ENCODE measurements at regions not wholly inside any gene's neighbourhood (a gene's known extent, or its start where the extent isn't known, plus 50 kb on each side); places are given as distances from the start of the nearest gene placed in this dataset.

GRCh38 chr9:32722704-32723103 lies 60.6 kb upstream of the TMEM215 start:
- H3K9me3 ChIP-seq (replicated peaks in 1 of 2; ENCODE audit: control insufficient read depth in 1 of 2, insufficient read depth in 1 of 2, low read length in 2 of 2): peaks cover 2 to 8% of the 10 kb centered on the region in 2 donors
- intact Hi-C loops (cut with micrococcal nuclease): no loop called here
- Mint-ChIP-seq H3K27me3 (ENCODE audit: low read depth in 3 of 3) (peaks cover 2 to 22% (median 19%) of the 10 kb centered on the region in 3 donors), H3K4me3 (no peak overlapping the region), H3K4me1 (peaks cover 1% of the 10 kb centered on the region), H3K36me3 (no peaks in the 10 kb centered on the region), H3K27ac (no peak overlapping the region), H3K9me3 (peaks cover 0 to 13% (median 4%) of the 10 kb centered on the region in 7 donors)
- H3K4me2 ChIP-seq (replicated peaks; ENCODE audit: extremely low read depth, low read length, poor library complexity, severe bottlenecking): no peak overlapping the region
- H3K79me2 ChIP-seq (ENCODE audit: insufficient read depth, low read length): no peaks in the 10 kb centered on the region
- no peaks in the 10 kb centered on the region for H3K4me1 ChIP-seq (ENCODE audit: control insufficient read depth in 1 of 2, insufficient read depth in 2 of 2, low read length in 2 of 2)
- no peak overlapping the region for H3K27ac ChIP-seq (ENCODE audit: low read depth in 1 of 2, low read length in 2 of 2)
- no peak for TF ChIP-seq CTCF (IDR thresholded peaks at IDR 0.05)
- DNase-seq: no peak
- WGBS (ENCODE audit: insufficient coverage): 53% methylated on average over 5 of the region's 7 CpGs
- H3K9ac ChIP-seq (ENCODE audit: insufficient read depth, low read length, poor library complexity, severe bottlenecking): no peak overlapping the region
- H2AFZ ChIP-seq (ENCODE audit: insufficient read depth, low read depth, low read length, poor library complexity, severe bottlenecking): no peak overlapping the region
- H3K27me3 ChIP-seq (ENCODE audit: control insufficient read depth in 2 of 2, insufficient read depth in 2 of 2, low read length in 2 of 2): no peaks in the 10 kb centered on the region
- no peaks in the 10 kb centered on the region for H3K36me3 ChIP-seq (replicated peaks in 1 of 2; ENCODE audit: control insufficient read depth in 1 of 2, insufficient read depth in 2 of 2, low read length in 2 of 2)
- H4K20me1 ChIP-seq (ENCODE audit: insufficient read depth, low read length): no peaks in the 10 kb centered on the region
- H3K4me3 ChIP-seq (replicated peaks in 1 of 3; ENCODE audit: low read depth in 2 of 3, low read length in 3 of 3): no peak overlapping the region

GRCh38 chr9:32723789-32724325 lies 59.5 kb upstream of the TMEM215 start:
- H3K27ac ChIP-seq (ENCODE audit: low read depth in 1 of 2, low read length in 2 of 2): no peak overlapping the region
- no peak for TF ChIP-seq CTCF (IDR thresholded peaks at IDR 0.05)
- no peak for DNase-seq
- Mint-ChIP-seq H3K27ac (no peak overlapping the region), H3K4me1 (peaks cover 13% of the 10 kb centered on the region), H3K36me3 (peaks cover 0 to 5% of the 10 kb centered on the region in 2 donors), H3K9me3 (peaks cover 7 to 17% (median 14%) of the 10 kb centered on the region in 7 donors), H3K27me3 (ENCODE audit: low read depth in 3 of 3) (peaks cover 2 to 20% (median 14%) of the 10 kb centered on the region in 3 donors), H3K4me3 (no peak overlapping the region)
- no peaks in the 10 kb centered on the region for H3K36me3 ChIP-seq (replicated peaks in 1 of 2; ENCODE audit: control insufficient read depth in 1 of 2, insufficient read depth in 2 of 2, low read length in 2 of 2)
- no peak overlapping the region for H3K9ac ChIP-seq (ENCODE audit: insufficient read depth, low read length, poor library complexity, severe bottlenecking)
- peaks cover 9 to 10% of the 10 kb centered on the region in 2 donors for H3K4me1 ChIP-seq (ENCODE audit: control insufficient read depth in 1 of 2, insufficient read depth in 2 of 2, low read length in 2 of 2)
- intact Hi-C loops (cut with micrococcal nuclease): no loop called here
- no peak overlapping the region for H2AFZ ChIP-seq (ENCODE audit: insufficient read depth, low read depth, low read length, poor library complexity, severe bottlenecking)
- no peaks in the 10 kb centered on the region for H3K79me2 ChIP-seq (ENCODE audit: insufficient read depth, low read length)
- no peaks in the 10 kb centered on the region for H4K20me1 ChIP-seq (ENCODE audit: insufficient read depth, low read length)
- 77% methylated on average over 4 of the region's 5 CpGs for WGBS (ENCODE audit: insufficient coverage)
- H3K4me3 ChIP-seq (replicated peaks in 1 of 3; ENCODE audit: low read depth in 2 of 3, low read length in 3 of 3): no peak overlapping the region
- H3K27me3 ChIP-seq (ENCODE audit: control insufficient read depth in 2 of 2, insufficient read depth in 2 of 2, low read length in 2 of 2): no peaks in the 10 kb centered on the region
- peaks cover 8 to 13% of the 10 kb centered on the region in 2 donors for H3K9me3 ChIP-seq (replicated peaks in 1 of 2; ENCODE audit: control insufficient read depth in 1 of 2, insufficient read depth in 1 of 2, low read length in 2 of 2)
- no peak overlapping the region for H3K4me2 ChIP-seq (replicated peaks; ENCODE audit: extremely low read depth, low read length, poor library complexity, severe bottlenecking)

Data from CD14-positive monocyte (primary cell).